Uterus (tissue), 3 donors: ENCODE measurements at regions not wholly inside any gene's neighbourhood (a gene's known extent, or its start where the extent isn't known, plus 50 kb on each side); places are given as distances from the start of the nearest gene placed in this dataset.

Experiments used
- DNase-seq, 2 donors: peaks; one replicate each; pipeline ENCODE4 v3.0.0-alpha.2; 2019 to 2020
- H3K27ac ChIP-seq, 2 donors: fragments of 200-600 bp; sonication (generic); 1 replicate in 1 of 2; 2 replicates in 1 of 2; pipeline ENCODE4 v1.5.1; 2016 to 2018
- H3K27me3 ChIP-seq, 2 donors: fragments of 200-600 bp; sonication (generic); one replicate each; pipeline ENCODE4 v1.5.1; 2018 to 2019; ENCODE audit warnings: control low read depth in 1 of 2
- H3K36me3 ChIP-seq, 2 donors: fragments of 200-600 bp; sonication (generic); one replicate each; pipeline ENCODE4 v1.5.1; 2019; ENCODE audit warnings: control low read depth in 1 of 2
- H3K4me1 ChIP-seq, 2 donors: fragments of 200-600 bp; sonication (generic); one replicate each; pipeline ENCODE4 v1.5.1; 2018 to 2019; ENCODE audit warnings: control low read depth in 1 of 2
- H3K4me3 ChIP-seq, 2 donors: fragments of 200-600 bp; sonication (generic); 1 replicate in 1 of 2; 2 replicates in 1 of 2; pipeline ENCODE4 v1.5.1; 2018 to 2019; ENCODE audit warnings: mild to moderate bottlenecking in 1 of 2
- H3K9me3 ChIP-seq, 2 donors: fragments of 200-600 bp; sonication (generic); one replicate each; pipeline ENCODE4 v1.5.1; 2019; ENCODE audit warnings: control low read depth in 1 of 2
- POLR2A ChIP-seq, 2 donors: fragments of 450-650 bp; IDR thresholded peaks; one replicate each; pipeline ENCODE4 v1.6.1; 2016; ENCODE audit warnings: antibody characterized with exemption in 2 of 2, mild to moderate bottlenecking in 1 of 2, moderate library complexity in 1 of 2
- intact Hi-C: fragments of 100-400 bp; cut with DNase I; formaldehyde crosslinking; loops from one replicate; pipeline ENCODE4 v1.15.1; 2023; ENCODE audit warnings: low total_unique reads
- TF ChIP-seq, protein P1 (sequence below), 4 experiments: fragments of 200-600 bp in 2 of 4; fragments of 450-650 bp in 2 of 4; sonication (generic) in 2 of 4; IDR thresholded peaks; one replicate each; pipeline ENCODE4 v1.5.1; 2016 to 2019; ENCODE audit warnings: antibody characterized with exemption in 4 of 4, mild to moderate bottlenecking in 2 of 4, moderate library complexity in 1 of 4
- donor health status: DM: yes; HTN: yes; CAD: no.

GRCh38 chr4:31130930-31131329 lies 410.8 kb downstream of the PCDH7 start:
- intact Hi-C loops: no loop called here
- no peaks in the 10 kb centered on the region for H3K4me1 ChIP-seq
- no peak for DNase-seq
- no peaks in the 10 kb centered on the region for H3K36me3 ChIP-seq
- H3K9me3 ChIP-seq: no peaks in the 10 kb centered on the region
- H3K4me3 ChIP-seq: no peak overlapping the region
- H3K27ac ChIP-seq: no peak overlapping the region
- no peaks in the 10 kb centered on the region for H3K27me3 ChIP-seq
- TF ChIP-seq, protein P1, sequence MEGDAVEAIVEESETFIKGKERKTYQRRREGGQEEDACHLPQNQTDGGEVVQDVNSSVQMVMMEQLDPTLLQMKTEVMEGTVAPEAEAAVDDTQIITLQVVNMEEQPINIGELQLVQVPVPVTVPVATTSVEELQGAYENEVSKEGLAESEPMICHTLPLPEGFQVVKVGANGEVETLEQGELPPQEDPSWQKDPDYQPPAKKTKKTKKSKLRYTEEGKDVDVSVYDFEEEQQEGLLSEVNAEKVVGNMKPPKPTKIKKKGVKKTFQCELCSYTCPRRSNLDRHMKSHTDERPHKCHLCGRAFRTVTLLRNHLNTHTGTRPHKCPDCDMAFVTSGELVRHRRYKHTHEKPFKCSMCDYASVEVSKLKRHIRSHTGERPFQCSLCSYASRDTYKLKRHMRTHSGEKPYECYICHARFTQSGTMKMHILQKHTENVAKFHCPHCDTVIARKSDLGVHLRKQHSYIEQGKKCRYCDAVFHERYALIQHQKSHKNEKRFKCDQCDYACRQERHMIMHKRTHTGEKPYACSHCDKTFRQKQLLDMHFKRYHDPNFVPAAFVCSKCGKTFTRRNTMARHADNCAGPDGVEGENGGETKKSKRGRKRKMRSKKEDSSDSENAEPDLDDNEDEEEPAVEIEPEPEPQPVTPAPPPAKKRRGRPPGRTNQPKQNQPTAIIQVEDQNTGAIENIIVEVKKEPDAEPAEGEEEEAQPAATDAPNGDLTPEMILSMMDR (IDR thresholded peaks at IDR 0.05): no peak
- no peak for TF ChIP-seq POLR2A (IDR thresholded peaks at IDR 0.05)

GRCh38 chr4:31134720-31135119 lies 414.6 kb downstream of the PCDH7 start:
- intact Hi-C loops: no loop called here
- H3K4me3 ChIP-seq: no peak overlapping the region
- no peak for DNase-seq
- H3K9me3 ChIP-seq: no peaks in the 10 kb centered on the region
- TF ChIP-seq, protein P1 (IDR thresholded peaks at IDR 0.05): no peak
- no peak for TF ChIP-seq POLR2A (IDR thresholded peaks at IDR 0.05)
- no peaks in the 10 kb centered on the region for H3K27me3 ChIP-seq
- H3K27ac ChIP-seq: no peak overlapping the region
- H3K36me3 ChIP-seq: no peaks in the 10 kb centered on the region
- H3K4me1 ChIP-seq: no peaks in the 10 kb centered on the region

- DNase-seq: no peak
- Histone ChIP-seq H3K9me3 (no peaks in the 10 kb centered on the region), H3K4me1 (no peaks in the 10 kb centered on the region), H3K27me3 (no peaks in the 10 kb centered on the region), H3K4me3 (no peak overlapping the region), H3K27ac (no peak overlapping the region), H3K36me3 (no peaks in the 10 kb centered on the region)
- intact Hi-C loops: no loop called here
- TF ChIP-seq POLR2A (IDR thresholded peaks at IDR 0.05): no peak
- TF ChIP-seq, protein P1 (IDR thresholded peaks at IDR 0.05): no peak
These were observed 419.6 kb downstream of the PCDH7 start for GRCh38 chr4:31139767-31140166.

GRCh38 chr4:31141095-31141831 lies 421.1 kb downstream of the PCDH7 start:
- Histone ChIP-seq H3K27ac (no peak overlapping the region), H3K36me3 (no peaks in the 10 kb centered on the region), H3K9me3 (no peaks in the 10 kb centered on the region), H3K4me1 (no peaks in the 10 kb centered on the region), H3K4me3 (no peak overlapping the region), H3K27me3 (no peaks in the 10 kb centered on the region)
- no peak for DNase-seq
- TF ChIP-seq, protein P1 (IDR thresholded peaks at IDR 0.05): no peak
- TF ChIP-seq POLR2A (IDR thresholded peaks at IDR 0.05): no peak
- intact Hi-C loops: no loop called here

DNA sequence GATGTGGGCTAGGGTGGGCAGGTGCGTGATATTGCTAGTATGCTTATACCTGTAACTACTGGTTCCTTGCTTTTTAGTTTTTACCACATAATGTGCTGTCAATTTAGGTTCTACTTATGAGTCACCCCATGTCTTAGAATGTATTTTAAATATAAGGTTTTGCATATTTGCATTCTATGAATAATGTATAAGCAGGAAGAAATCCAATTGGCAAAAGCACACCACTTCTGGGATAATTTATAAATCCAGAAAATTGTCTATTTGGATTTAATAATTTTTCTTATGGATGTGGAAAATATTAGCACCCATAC lies 421.6 kb downstream of the PCDH7 start:
- intact Hi-C loops: no loop called here
- no peaks in the 10 kb centered on the region for H3K27me3 ChIP-seq
- no peaks in the 10 kb centered on the region for H3K36me3 ChIP-seq
- no peaks in the 10 kb centered on the region for H3K9me3 ChIP-seq
- no peaks in the 10 kb centered on the region for H3K4me1 ChIP-seq
- no peak overlapping the region for H3K27ac ChIP-seq
- no peak for TF ChIP-seq POLR2A (IDR thresholded peaks at IDR 0.05)
- TF ChIP-seq, protein P1 (IDR thresholded peaks at IDR 0.05): no peak
- H3K4me3 ChIP-seq: no peak overlapping the region
- DNase-seq: no peak
